Ecto neural progenitor cell (in vitro differentiated cells): ENCODE measurements at regions not wholly inside any gene's neighbourhood (a gene's known extent, or its start where the extent isn't known, plus 50 kb on each side); places are given as distances from the start of the nearest gene placed in this dataset.

ENCODE experiments used
- DNase-seq: peaks from one replicate; pipeline ENCODE4 v3.0.0-alpha.2; 2018; ENCODE audit warnings: low spot score

GRCh38 chr7:17611611-17612010 lies 313.2 kb downstream of the AHR start:
- DNase-seq = no peak

DNA sequence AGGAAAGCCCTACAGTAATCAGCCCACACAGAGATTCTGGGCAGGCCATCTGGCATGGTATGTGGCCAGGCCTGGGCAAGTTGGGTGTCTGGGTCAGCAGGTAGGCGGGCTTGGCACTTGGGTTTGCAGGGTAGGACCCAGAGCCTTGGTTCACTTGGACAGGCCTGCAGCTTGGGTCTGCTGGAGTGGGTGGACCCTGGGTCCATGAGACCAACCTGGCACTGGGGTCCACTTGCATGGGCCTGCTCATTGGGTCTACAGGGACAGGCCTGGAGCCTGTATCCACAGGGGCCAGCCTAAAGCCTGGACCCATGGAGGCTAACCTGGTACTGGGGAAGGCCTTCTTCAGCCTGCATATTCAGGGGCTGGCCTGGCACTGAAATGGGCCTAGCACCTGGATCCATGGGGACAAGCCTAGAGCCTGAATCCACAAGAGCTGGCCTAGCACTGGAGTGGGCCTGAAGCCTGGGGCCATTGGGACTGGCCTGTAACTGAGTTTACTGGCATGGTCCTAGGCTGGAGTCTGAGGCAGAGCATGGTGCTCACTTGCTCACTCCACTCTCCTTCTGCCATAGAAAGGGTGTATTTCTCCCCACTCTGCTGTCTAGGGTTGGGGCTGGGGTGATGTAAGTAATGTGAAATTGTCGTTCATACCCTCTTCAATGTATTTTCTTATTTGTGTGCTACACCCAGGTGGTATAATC lies 315.0 kb downstream of the AHR start:
- no peak for DNase-seq

GRCh38 chr7:17617380-17617779 lies 318.9 kb downstream of the AHR start:
- DNase-seq = no peak

DNA sequence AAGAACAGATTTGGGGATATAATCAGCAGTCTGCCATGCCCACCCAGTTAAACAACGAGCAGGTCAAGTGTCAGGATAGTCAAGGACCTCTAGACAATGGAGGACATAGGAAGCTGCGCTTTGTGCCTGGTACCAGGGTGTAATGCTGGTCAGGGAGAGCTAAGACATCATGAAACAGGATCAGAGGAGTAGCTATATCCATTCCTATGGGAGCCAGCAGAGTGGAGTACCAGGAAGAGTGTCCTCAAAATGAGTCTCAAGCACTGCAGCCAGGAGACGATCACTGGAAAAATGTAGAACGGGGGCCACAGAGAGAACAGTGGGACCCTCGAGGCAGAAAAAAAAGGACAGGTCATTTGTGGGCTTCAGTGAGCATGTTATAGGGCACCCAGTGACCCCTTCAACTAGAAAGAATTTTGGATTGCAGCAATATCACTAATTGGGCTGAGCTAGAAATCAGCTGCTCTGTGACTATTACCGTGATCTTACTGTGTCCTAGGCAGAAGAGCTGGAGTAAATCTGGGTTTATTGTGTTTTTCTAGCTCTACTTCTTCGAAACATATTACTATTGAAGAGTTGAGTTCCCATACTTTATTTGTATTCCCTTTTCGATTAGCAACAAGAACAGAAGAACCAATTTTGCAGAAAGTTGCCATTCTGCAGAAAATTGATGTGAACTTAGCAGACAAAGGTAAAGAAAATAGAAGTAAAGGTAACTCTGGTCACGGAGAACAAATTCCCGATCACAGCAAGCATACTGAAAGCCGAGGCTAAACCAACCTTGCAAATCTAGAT lies 319.6 kb downstream of the AHR start:
- DNase-seq = no peak

GRCh38 chr7:17618652-17618974 lies 320.2 kb downstream of the AHR start:
- DNase-seq = no peak

DNA sequence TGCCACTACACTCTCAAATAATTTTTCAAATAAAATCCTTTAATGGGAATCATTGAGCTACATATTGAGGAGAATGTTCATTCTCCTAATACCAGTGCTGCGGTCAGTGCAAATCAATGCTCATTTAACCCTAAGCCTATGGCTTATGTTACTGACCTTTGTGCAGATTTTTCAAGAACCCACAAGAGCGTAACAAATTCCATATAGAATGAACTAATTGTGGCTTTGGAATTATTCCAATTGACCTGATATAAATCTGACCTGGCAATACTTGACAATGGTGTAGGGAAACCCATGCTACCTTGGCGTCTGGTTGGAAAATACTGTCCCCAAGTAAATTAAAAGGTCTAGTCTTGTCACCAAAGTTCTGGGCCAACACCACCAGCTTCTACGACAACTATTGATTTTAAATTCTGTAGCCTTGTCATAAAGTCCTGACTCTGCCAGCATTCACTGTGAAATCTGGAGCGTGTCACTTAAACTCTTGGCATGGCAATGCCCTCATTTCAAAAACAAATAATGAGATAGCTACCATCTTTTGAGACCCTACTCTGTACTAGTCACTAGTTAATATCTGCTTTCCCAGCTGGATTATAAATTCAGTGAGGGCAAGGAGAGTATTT lies 320.9 kb downstream of the AHR start:
- no peak for DNase-seq

DNA sequence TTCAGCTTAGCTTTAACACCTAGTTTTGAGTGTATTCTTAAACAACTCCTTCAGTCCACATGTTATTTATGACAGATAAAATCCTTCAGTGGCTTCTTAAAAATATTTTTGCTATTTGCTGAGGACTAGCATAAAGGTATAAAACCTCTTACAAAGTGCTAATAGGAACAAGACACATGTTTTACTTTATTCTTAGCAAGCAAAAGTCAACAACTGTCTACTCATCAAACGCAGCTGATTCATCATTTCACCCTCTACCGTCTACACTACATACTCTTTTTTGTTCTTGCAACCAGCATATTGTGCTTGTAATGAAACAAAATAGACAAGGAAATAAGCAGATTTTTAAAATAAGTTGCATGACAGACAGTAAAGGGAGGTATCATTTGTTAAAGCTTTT lies 319.7 kb downstream of the SNX13 start:
- no peak for DNase-seq

DNA sequence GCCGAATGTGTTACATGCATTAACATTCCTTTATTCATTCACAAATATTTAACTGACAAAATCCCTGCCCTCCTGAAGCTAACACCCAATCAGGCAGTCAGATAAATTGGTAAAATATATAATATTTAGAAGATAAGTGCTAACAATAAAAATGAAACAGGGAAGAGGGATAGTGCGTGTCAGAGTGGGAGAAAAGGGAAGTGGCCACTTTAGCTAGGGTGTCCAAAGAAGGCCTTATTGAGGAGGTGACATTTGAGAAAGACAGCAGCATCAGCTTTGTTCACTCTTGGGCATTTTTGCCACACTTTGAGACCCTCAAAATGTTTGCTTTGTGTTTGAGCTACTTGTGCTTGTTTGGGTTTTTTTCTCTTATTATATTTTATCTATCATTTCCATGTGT lies 317.8 kb downstream of the SNX13 start:
- no peak for DNase-seq

DNA sequence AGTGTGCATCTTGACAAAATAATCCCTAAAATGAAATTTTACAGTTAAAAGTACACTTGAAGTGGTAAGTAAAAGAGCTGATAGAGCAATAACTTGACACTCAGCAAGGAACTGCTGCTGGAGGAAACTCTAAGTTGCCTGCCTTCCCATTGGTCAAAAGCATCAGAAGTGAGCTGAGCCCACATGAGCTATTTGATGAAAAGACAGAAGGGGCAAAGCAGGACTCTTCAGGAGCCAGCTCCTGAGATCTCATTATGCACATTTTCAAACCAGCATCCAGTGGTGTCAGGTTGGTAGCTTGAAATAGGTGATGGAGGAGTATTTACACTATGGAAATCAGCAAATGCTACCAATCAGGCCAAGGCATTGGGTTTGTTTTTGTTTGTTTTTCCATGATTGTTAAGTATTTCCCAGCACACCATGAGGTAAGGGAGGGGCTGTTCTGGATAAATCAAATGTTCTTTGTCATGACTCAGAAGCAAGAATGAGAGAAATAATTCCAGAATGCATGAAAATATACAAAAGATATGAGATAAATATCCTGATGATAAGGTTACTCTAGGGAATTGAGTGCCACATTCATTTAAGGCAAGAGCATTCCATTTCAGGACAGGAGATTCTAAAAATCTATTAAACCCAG lies 316.6 kb downstream of the SNX13 start:
- DNase-seq = no peak

- DNase-seq = no peak
Measured at GRCh38 chr7:17624379-17624778, 315.9 kb downstream of the SNX13 start.

DNA sequence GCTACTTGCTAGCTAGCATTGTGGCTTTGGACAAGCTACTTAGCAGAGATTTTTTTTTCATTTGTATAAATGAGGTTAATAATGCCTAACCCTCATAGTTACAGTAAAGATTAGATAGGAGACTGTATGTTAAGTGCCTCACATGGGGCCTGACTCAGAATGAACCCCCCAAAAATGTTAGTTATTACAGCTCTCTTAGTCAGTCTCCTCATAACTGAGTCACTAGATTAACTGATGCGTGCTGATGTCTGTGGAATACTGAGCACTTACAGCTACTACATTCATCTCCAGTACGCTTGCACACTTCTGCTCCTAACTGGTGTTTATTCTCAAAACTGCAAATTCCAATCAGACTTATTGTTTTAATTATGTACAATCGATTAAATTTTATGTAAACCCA lies 315.3 kb downstream of the SNX13 start:
- DNase-seq = no peak

- DNase-seq = no peak
Measured at GRCh38 chr7:17626235-17626634, 314.1 kb downstream of the SNX13 start.

- no peak for DNase-seq
Measured at GRCh38 chr7:17631061-17631460, 309.2 kb downstream of the SNX13 start.

DNA sequence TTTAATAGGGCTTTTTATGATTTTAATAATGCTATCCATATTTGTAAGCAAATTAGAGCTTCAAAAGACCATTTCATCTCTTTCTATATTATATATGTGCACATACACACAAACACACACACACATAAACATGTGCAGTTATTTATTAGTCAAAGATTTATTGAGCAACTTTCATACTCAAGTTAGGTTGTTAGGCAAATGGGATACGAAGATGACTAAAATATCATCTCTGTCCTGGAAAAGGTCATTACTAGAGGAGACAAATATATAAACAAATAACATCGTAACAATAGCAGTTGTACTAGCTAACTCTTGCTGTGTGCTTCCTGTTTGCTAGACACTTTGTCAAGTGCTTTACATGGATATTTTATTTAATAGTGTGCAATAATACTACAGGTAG lies 307.9 kb downstream of the SNX13 start:
- no peak for DNase-seq

DNA sequence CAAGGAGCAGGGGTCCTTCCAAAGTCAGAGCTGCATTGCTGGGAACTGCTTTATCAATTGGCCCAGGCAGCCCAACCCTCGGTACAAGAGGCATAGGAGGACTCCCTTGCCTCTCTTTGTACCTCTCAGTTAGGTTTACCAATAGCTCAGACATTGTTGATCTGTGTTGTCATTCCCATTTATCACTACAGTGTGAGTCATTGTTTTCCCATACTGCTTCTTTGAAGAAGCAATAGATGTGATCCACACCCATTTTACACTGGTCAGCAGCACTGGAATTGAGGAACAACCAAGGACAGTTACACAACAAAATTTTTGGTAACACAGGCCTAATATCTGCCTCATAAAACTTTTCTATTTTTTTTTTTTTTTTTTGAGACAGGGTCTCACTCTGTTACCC lies 307.2 kb downstream of the SNX13 start:
- no peak for DNase-seq

DNA sequence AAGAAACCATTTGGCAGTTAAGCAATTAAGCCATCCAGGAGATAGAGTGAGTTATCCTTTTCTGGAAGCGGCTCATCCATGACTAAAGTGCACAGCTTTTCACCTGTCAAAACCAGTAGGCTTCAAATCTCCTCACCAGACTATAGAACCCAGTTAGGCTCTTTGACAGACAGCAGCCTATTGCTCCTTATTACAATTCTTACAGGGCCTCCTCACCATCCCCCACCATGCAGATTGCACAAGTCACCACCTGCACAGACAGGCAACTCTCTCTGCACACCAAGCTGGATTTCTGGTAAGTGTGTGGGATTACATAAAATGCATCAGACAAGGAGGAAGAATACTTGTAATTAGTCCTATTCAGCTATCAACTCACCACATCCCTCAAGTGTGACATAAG lies 301.6 kb downstream of the SNX13 start:
- DNase-seq = no peak

GRCh38 chr7:17640730-17641377 lies 299.4 kb downstream of the SNX13 start:
- no peak for DNase-seq

DNA sequence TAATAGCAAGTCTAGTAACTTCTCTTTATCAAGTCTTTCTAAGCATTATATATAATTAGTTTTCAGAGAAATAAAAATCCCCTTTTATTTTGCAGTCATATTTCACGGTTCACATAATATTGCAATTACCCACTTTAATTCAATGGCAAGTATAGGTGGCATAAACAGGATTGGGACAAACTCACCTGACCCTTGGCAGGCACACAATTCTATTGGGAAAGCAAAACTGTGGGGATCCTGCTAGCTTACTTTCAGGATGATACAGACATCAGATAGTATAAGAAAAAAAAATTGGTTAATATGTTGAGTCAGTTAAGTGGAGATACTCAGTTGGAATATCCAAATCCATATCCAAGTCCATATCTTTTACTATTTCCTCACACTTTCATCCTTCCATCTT lies 294.8 kb downstream of the SNX13 start:
- DNase-seq = no peak

GRCh38 chr7:17646253-17646956 lies 293.9 kb downstream of the SNX13 start:
- no peak for DNase-seq

DNA sequence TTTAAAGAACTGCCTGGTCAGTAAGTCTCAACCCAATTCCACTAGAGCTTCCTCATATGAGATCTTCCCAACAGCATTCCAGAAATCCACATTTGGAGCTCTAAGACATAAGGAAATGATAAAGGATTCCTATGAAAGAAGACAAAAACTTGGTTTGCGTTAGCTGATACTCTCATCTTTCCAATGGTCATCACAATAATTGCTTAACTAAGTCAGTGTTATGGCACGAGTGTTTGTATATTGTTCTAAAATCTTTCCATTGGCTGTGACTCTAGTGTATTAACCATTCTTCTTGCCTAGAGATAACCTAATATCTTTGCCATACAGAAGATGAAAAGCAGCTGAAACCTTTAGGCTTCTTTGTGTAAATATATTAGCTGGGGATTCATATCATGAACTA lies 289.0 kb downstream of the SNX13 start:
- no peak for DNase-seq

GRCh38 chr7:17651863-17652385 lies 288.4 kb downstream of the SNX13 start:
- no peak for DNase-seq

DNA sequence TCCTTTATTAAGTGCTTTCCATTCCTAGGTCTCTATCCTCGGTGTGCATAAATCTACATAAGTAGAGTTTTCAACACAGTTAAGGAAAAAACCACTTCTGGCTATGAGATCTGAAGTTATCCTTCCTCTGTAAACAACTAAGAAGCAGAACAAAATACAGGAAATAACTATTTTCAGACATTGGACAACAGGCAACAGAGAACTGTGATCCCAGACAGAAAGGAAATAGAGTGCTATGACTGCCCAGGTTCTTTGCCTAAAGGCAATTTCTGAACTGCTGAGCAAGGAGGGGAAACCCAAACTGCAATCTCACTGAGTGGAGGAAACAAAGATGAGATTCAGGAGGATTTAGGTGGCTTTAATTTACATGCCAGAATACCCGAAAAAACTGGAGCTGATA lies 285.4 kb downstream of the SNX13 start:
- no peak for DNase-seq
